H1 (cell line): ENCODE measurements at regions not wholly inside any gene's neighbourhood (a gene's known extent, or its start where the extent isn't known, plus 50 kb on each side); places are given as distances from the start of the nearest gene placed in this dataset.

Experiments used
- CTCF ChIA-PET: fragments of 300-600 bp; sonication (Branson Sonifier 250); formaldehyde crosslinking; loops from one replicate; lab custom pipeline; 2021; ENCODE audit not compliant: partially characterized antibody; lab: Charles Lee
- POLR2A ChIA-PET: fragments of 300-600 bp; sonication (Branson Sonifier 250); formaldehyde crosslinking; loops from one replicate; lab custom pipeline; 2021; ENCODE audit warnings: inconsistent platforms; ENCODE audit not compliant: partially characterized antibody; lab: Charles Lee
- DNase-seq, 2 experiments: peaks; one replicate each; pipeline versions ENCODE4 v3.0.0 to v3.0.0-alpha.2; 2010 to 2022; ENCODE audit warnings: low spot score in 2 of 2, low read depth in 1 of 2, mixed read lengths in 1 of 2
- FAIRE-seq: peaks from 2 replicates; lab custom pipeline; 2011; peaks lifted over from hg19 to GRCh38; lab: Jason Lieb, UNC
- H2AFZ ChIP-seq: 2 replicates; pipeline ENCODE4 v1.8.1; 2012; ENCODE audit warnings: low read length, inconsistent platforms
- H2AK5ac ChIP-seq: 2 replicates; pipeline ENCODE4 v1.6.1; 2013; ENCODE audit warnings: low read depth, low read length
- H2BK120ac ChIP-seq: replicated peaks from 2 replicates; pipeline ENCODE3; 2013; ENCODE audit warnings: low read depth, low read length, inconsistent platforms
- H2BK12ac ChIP-seq: 2 replicates; pipeline ENCODE4 v1.6.1; 2013; ENCODE audit warnings: low read depth, low read length
- H2BK15ac ChIP-seq: 2 replicates; pipeline ENCODE4 v1.6.1; 2013; ENCODE audit warnings: low read length
- H2BK20ac ChIP-seq: 2 replicates; pipeline ENCODE4 v1.6.1; 2013; ENCODE audit warnings: low read length
- H2BK5ac ChIP-seq: 2 replicates; pipeline ENCODE4 v1.6.1; 2013; ENCODE audit warnings: low read depth, low read length
- H3K14ac ChIP-seq: 2 replicates; pipeline ENCODE4 v1.6.1; 2013; ENCODE audit warnings: inconsistent platforms; ENCODE audit not compliant: insufficient read length
- H3K18ac ChIP-seq: 2 replicates; pipeline ENCODE4 v1.6.1; 2013; ENCODE audit warnings: low read length; ENCODE audit errors: extremely low read depth
- H3K23ac ChIP-seq: 2 replicates; pipeline ENCODE4 v1.6.1; 2013; ENCODE audit warnings: inconsistent platforms; ENCODE audit not compliant: insufficient read length
- H3K23me2 ChIP-seq: 2 replicates; pipeline ENCODE4 v1.6.1; 2013; ENCODE audit warnings: low read depth, low read length
- H3K27ac ChIP-seq: 2 replicates; pipeline ENCODE4 v1.6.1; 2011; ENCODE audit warnings: low read depth, low read length, inconsistent platforms
- H3K27me3 ChIP-seq, 4 experiments: replicated peaks in 1 of 4; 1 replicate in 1 of 4; 2 replicates in 3 of 4; pipeline versions ENCODE4 v1.6.1 to v1.8.1; 2011 to 2013; ENCODE audit warnings: low read length in 3 of 4, mild to moderate bottlenecking in 3 of 4, inconsistent platforms in 2 of 4, mixed read lengths in 2 of 4, moderate library complexity in 1 of 4; ENCODE audit not compliant: control insufficient read depth in 3 of 4, insufficient read depth in 3 of 4; ENCODE audit errors: extremely low read depth in 1 of 4
- H3K36me3 ChIP-seq, 4 experiments: 2 replicates each; pipeline versions ENCODE4 v1.6.1 to v1.8.1; 2011 to 2013; ENCODE audit warnings: mild to moderate bottlenecking in 4 of 4, low read length in 3 of 4, moderate library complexity in 2 of 4, control low read depth in 1 of 4, inconsistent platforms in 1 of 4; ENCODE audit not compliant: insufficient read depth in 4 of 4, control insufficient read depth in 2 of 4
- H3K4ac ChIP-seq: replicated peaks from 2 replicates; pipeline ENCODE3; 2013; ENCODE audit warnings: low read length, low read depth, mixed read lengths, inconsistent platforms; ENCODE audit not compliant: insufficient read length
- H3K4me1 ChIP-seq, 4 experiments: replicated peaks in 1 of 4; 1 replicate in 1 of 4; 2 replicates in 3 of 4; pipeline versions ENCODE4 v1.6.1 to v1.8.1; 2011 to 2013; ENCODE audit warnings: low read length in 3 of 4, inconsistent platforms in 2 of 4, mixed read lengths in 1 of 4; ENCODE audit not compliant: insufficient read depth in 4 of 4, control insufficient read depth in 3 of 4
- H3K4me2 ChIP-seq, 2 experiments: 2 replicates each; pipeline versions ENCODE4 v1.6.1 to v1.8.1; 2011 to 2013; ENCODE audit warnings: low read depth in 2 of 2, low read length in 2 of 2, control low read depth in 1 of 2, inconsistent platforms in 1 of 2, mild to moderate bottlenecking in 1 of 2; ENCODE audit not compliant: insufficient read depth in 1 of 2
- H3K4me3 ChIP-seq, 4 experiments: fragments of 200-600, 300-600 bp in 1 of 4; sonication (generic), shearing (Covaris generic), sonication (Bioruptor Twin) in 1 of 4; 2 replicates each; pipeline versions ENCODE4 v1.5.1 to v1.8.1; 2011 to 2016; ENCODE audit warnings: low read length in 4 of 4, low read depth in 3 of 4, control low read depth in 2 of 4, inconsistent platforms in 2 of 4, mild to moderate bottlenecking in 2 of 4, mixed read lengths in 1 of 4, moderate library complexity in 1 of 4; ENCODE audit not compliant: insufficient read depth in 2 of 4; ENCODE audit errors: extremely low read depth in 1 of 4
- H3K56ac ChIP-seq: replicated peaks from 2 replicates; pipeline ENCODE3; 2013; ENCODE audit warnings: low read depth, mild to moderate bottlenecking, mixed read lengths, low read length, inconsistent platforms; ENCODE audit not compliant: insufficient read length
- H3K79me1 ChIP-seq: 2 replicates; pipeline ENCODE4 v1.6.1; 2013; ENCODE audit warnings: low read depth, low read length, control low read depth
- H3K79me2 ChIP-seq, 2 experiments: 2 replicates each; pipeline versions ENCODE4 v1.6.1 to v1.8.1; 2012 to 2013; ENCODE audit warnings: low read length in 2 of 2, mild to moderate bottlenecking in 2 of 2, inconsistent platforms in 1 of 2; ENCODE audit not compliant: insufficient read depth in 2 of 2, control insufficient read depth in 1 of 2
- H3K9ac ChIP-seq, 4 experiments: replicated peaks in 1 of 4; 1 replicate in 1 of 4; 2 replicates in 3 of 4; pipeline versions ENCODE4 v1.6.1 to v1.8.1; 2011 to 2013; ENCODE audit warnings: low read depth in 3 of 4, low read length in 3 of 4, control low read depth in 2 of 4, mild to moderate bottlenecking in 2 of 4, moderate library complexity in 2 of 4, inconsistent platforms in 1 of 4; ENCODE audit errors: extremely low read depth in 1 of 4
- H3K9me3 ChIP-seq, 2 experiments: 2 replicates each; pipeline versions ENCODE4 v1.6.1 to v1.8.1; 2012 to 2013; ENCODE audit warnings: mild to moderate bottlenecking in 2 of 2, moderate library complexity in 2 of 2, control low read depth in 1 of 2, inconsistent platforms in 1 of 2, low read depth in 1 of 2, low read length in 1 of 2, mixed read lengths in 1 of 2; ENCODE audit not compliant: insufficient read depth in 2 of 2
- H4K20me1 ChIP-seq, 2 experiments: replicated peaks in 1 of 2; 2 replicates each; pipeline versions ENCODE3 to v1.8.1; 2011 to 2013; ENCODE audit warnings: inconsistent platforms in 2 of 2, low read length in 2 of 2, mild to moderate bottlenecking in 1 of 2; ENCODE audit not compliant: insufficient read depth in 2 of 2, control insufficient read depth in 1 of 2
- H4K5ac ChIP-seq: 2 replicates; pipeline ENCODE4 v1.6.1; 2013; ENCODE audit warnings: low read length, low read depth, mixed read lengths, inconsistent platforms; ENCODE audit not compliant: insufficient read length
- H4K8ac ChIP-seq: 2 replicates; pipeline ENCODE4 v1.8.0; 2013; ENCODE audit warnings: mild to moderate bottlenecking, moderate library complexity, low read length, inconsistent platforms; ENCODE audit not compliant: insufficient read depth; ENCODE audit errors: extremely low read depth
- H4K91ac ChIP-seq: replicated peaks from 2 replicates; pipeline ENCODE3; 2013; ENCODE audit warnings: low read length, mixed read lengths, inconsistent platforms; ENCODE audit not compliant: insufficient read length
- ASH2L ChIP-seq: fragments of 200-600, 300-600 bp; sonication (generic); IDR thresholded peaks from one replicate; pipeline ENCODE4 v1.7.1; 2017; ENCODE audit warnings: low read length
- CHD1 ChIP-seq: IDR thresholded peaks from 2 replicates; pipeline ENCODE4 v1.6.1; 2012; ENCODE audit warnings: low read depth, low read length, improper control_type of control experiment
- EP300 ChIP-seq, 2 experiments: IDR thresholded peaks; 1 replicate in 1 of 2; 2 replicates in 1 of 2; pipeline ENCODE4 v1.6.1; 2011 to 2012; ENCODE audit warnings: low read depth in 2 of 2, low read length in 2 of 2, mild to moderate bottlenecking in 2 of 2, borderline replicate concordance in 1 of 2, inconsistent platforms in 1 of 2, moderate library complexity in 1 of 2
- FOSL1 ChIP-seq: IDR thresholded peaks from 2 replicates; pipeline ENCODE4 v1.6.1; 2011; ENCODE audit warnings: mild to moderate bottlenecking, low read depth, low read length, moderate library complexity; ENCODE audit not compliant: insufficient read depth
- GABPA ChIP-seq: IDR thresholded peaks from 2 replicates; pipeline ENCODE4 v1.6.1; 2011; ENCODE audit warnings: mild to moderate bottlenecking, low read length, moderate library complexity, borderline replicate concordance; ENCODE audit not compliant: insufficient read depth
- JUND ChIP-seq: IDR thresholded peaks from 2 replicates; pipeline ENCODE4 v1.6.1; 2011; ENCODE audit warnings: mild to moderate bottlenecking, improper control_type of control experiment, low read length
- POLR2A ChIP-seq, 2 experiments: IDR thresholded peaks; 1 replicate in 1 of 2; 2 replicates in 1 of 2; pipeline ENCODE4 v1.6.1; 2011; ENCODE audit warnings: low read depth in 2 of 2, low read length in 2 of 2, mild to moderate bottlenecking in 2 of 2; ENCODE audit errors: control extremely low read depth in 1 of 2
- RAD21 ChIP-seq, 2 experiments: IDR thresholded peaks in 1 of 2; conservative IDR thresholded peaks in 1 of 2; 2 replicates each; pipeline ENCODE4 v1.6.1; 2011; ENCODE audit warnings: low read depth in 2 of 2, low read length in 2 of 2, improper control_type of control experiment in 1 of 2, inconsistent platforms in 1 of 2, mild to moderate bottlenecking in 1 of 2, moderate library complexity in 1 of 2
- RFX5 ChIP-seq: IDR thresholded peaks from 2 replicates; pipeline ENCODE4 v1.6.1; 2011; ENCODE audit warnings: low read depth, low read length, improper control_type of control experiment, borderline replicate concordance
- SIN3A ChIP-seq, 2 experiments: IDR thresholded peaks in 1 of 2; conservative IDR thresholded peaks in 1 of 2; 2 replicates each; pipeline ENCODE4 v1.6.1; 2011 to 2012; ENCODE audit warnings: low read length in 2 of 2, improper control_type of control experiment in 1 of 2, low read depth in 1 of 2, mild to moderate bottlenecking in 1 of 2
- SIRT6 ChIP-seq: IDR thresholded peaks from one replicate; pipeline ENCODE4 v1.7.1; 2012; ENCODE audit warnings: low read length, inconsistent platforms
- SP1 ChIP-seq: IDR thresholded peaks from 2 replicates; pipeline ENCODE4 v1.6.1; 2011; ENCODE audit warnings: low read depth, low read length
- TAF1 ChIP-seq: IDR thresholded peaks from 2 replicates; pipeline ENCODE4 v1.6.1; 2011; ENCODE audit warnings: mild to moderate bottlenecking, low read depth, low read length
- YY1 ChIP-seq: IDR thresholded peaks from 2 replicates; pipeline ENCODE4 v1.6.1; 2011; ENCODE audit warnings: low read depth, mild to moderate bottlenecking, low read length
- WGBS, 2 experiments: shearing (Covaris generic) in 1 of 2; methylation state at CpG; one replicate each; pipeline versions ENCODE4 v1.1.6 to v1.1.7; 2013 to 2015; ENCODE audit warnings: low lambda C conversion rate in 2 of 2, mixed read lengths in 2 of 2, inconsistent platforms in 1 of 2, low coverage in 1 of 2, missing lambda C conversion rate in 1 of 2; ENCODE audit not compliant: insufficient replicate concordance in 2 of 2, insufficient coverage in 1 of 2, insufficient read length in 1 of 2; ENCODE audit errors: extremely low coverage in 1 of 2, missing lambda C conversion rate in 1 of 2; 5-methylcytosine and 5-hydroxymethylcytosine counted together

- Histone ChIP-seq H3K9me3 (peaks cover 0 to 6% of the 10 kb centered on the region in 2 experiments; a peak in 1 of 4 replicates), H3K56ac (no peak overlapping the region), H3K4ac (no peak overlapping the region), H3K36me3 (0 out of 8 replicates have a peak, but pooled peaks cover 0 to 3% (median 0%) of the 10 kb centered on the region in 4 experiments), H2AK5ac (no peak overlapping the region), H2BK120ac (no peak overlapping the region), H2BK5ac (no peak overlapping the region), H3K18ac (no peak overlapping the region), H2AFZ (no peak overlapping the region), H3K79me2 (no peaks in the 10 kb centered on the region), H4K5ac (no peak overlapping the region), H4K91ac (no peak overlapping the region), H2BK12ac (no peak overlapping the region), H3K14ac (no peak overlapping the region), H3K9ac (no peak overlapping the region), H3K4me1 (no peaks in the 10 kb centered on the region), H3K23me2 (no peaks in the 10 kb centered on the region), H3K27ac (no peak overlapping the region), H3K27me3 (no peaks in the 10 kb centered on the region), H2BK20ac (no peak overlapping the region), H3K4me3 (no peak overlapping the region), H4K8ac (no peak overlapping the region), H4K20me1 (no peaks in the 10 kb centered on the region), H3K79me1 (no peaks in the 10 kb centered on the region), H3K23ac (no peak overlapping the region), H3K4me2 (no peak overlapping the region), H2BK15ac (no peak overlapping the region)
- DNase-seq (no peak), FAIRE-seq (no peak)
- CTCF ChIA-PET: no interaction called here
- POLR2A ChIA-PET: no interaction called here
- 91% methylated on average over 30 of the region's 34 CpGs; no CpG with 5 or more reads in 1 of the 2 experiments for WGBS, 2 experiments
- TF ChIP-seq TAF1 (no peak), POLR2A (IDR thresholded peaks at IDR 0.05; ENCODE audit: control extremely low read depth in 1 of 2, low read depth in 2 of 2, low read length in 2 of 2) (no peak), EP300 (IDR thresholded peaks at IDR 0.05; ENCODE audit: borderline replicate concordance in 1 of 2, low read depth in 2 of 2, low read length in 2 of 2) (no peak), FOSL1 (no peak), CHD1 (no peak), SIN3A (conservative IDR thresholded peaks at IDR 0.05 in 1 of 2, IDR thresholded peaks at IDR 0.05 in 1 of 2; ENCODE audit: low read depth in 1 of 2, low read length in 2 of 2) (no peak), ASH2L (no peak), RFX5 (no peak), SIRT6 (no peak), RAD21 (IDR thresholded peaks at IDR 0.05 in 1 of 2, conservative IDR thresholded peaks at IDR 0.05 in 1 of 2; ENCODE audit: low read depth in 2 of 2, low read length in 2 of 2) (no peak), YY1 (no peak), SP1 (no peak), JUND (no peak), GABPA (no peak)
These were observed 357.2 kb upstream of the RGPD4 start for GRCh38 chr2:107469437-107469995.
